ENCODE measurements at regions not wholly inside any gene's neighbourhood (a gene's known extent, or its start where the extent isn't known, plus 50 kb on each side); places are given as distances from the start of the nearest gene placed in this dataset.

GRCh38 chr4:108327642-108328382 lies 159.1 kb upstream of the LEF1 start:
- DNase-seq: no peak

GRCh38 chr4:108325561-108325960 lies 156.8 kb upstream of the LEF1 start:
- DNase-seq: no peak

GRCh38 chr4:108324450-108324849 lies 155.7 kb upstream of the LEF1 start:
- DNase-seq: no peak

- no peak for DNase-seq
Measured at GRCh38 chr4:108322497-108322896, 153.8 kb upstream of the LEF1 start.

- DNase-seq: no peak
Measured at GRCh38 chr4:108320061-108320460, 151.3 kb upstream of the LEF1 start.

- DNase-seq: no peak
Measured at GRCh38 chr4:108317377-108317776, 148.6 kb upstream of the LEF1 start.

GRCh38 chr4:108315694-108316093 lies 147.0 kb upstream of the LEF1 start:
- DNase-seq: no peak

GRCh38 chr4:108314900-108315589 lies 146.3 kb upstream of the LEF1 start:
- no peak for DNase-seq

- DNase-seq: no peak
Measured at GRCh38 chr4:108313546-108314339, 145.0 kb upstream of the LEF1 start.

GRCh38 chr4:108311313-108311712 lies 142.6 kb upstream of the LEF1 start:
- DNase-seq: no peak

GRCh38 chr4:108303488-108304177 lies 134.9 kb upstream of the LEF1 start:
- DNase-seq: no peak

- no peak for DNase-seq
Measured at GRCh38 chr4:108301545-108302251, 133.0 kb upstream of the LEF1 start.

- DNase-seq: no peak
Measured at GRCh38 chr4:108297605-108298004, 128.9 kb upstream of the LEF1 start.

- DNase-seq: no peak
Measured at GRCh38 chr4:108292229-108292628, 123.5 kb upstream of the LEF1 start.

- DNase-seq: no peak
Measured at GRCh38 chr4:108291137-108291536, 122.4 kb upstream of the LEF1 start.

- DNase-seq: no peak
Measured at GRCh38 chr4:108287834-108288413, 119.2 kb upstream of the LEF1 start.

- DNase-seq: no peak
Measured at GRCh38 chr4:108280072-108280471, 111.3 kb upstream of the LEF1 start.

- DNase-seq: no peak
Measured at GRCh38 chr4:108276690-108277089, 108.0 kb upstream of the LEF1 start.

GRCh38 chr4:108272986-108273385 lies 104.3 kb upstream of the LEF1 start:
- DNase-seq: no peak

- DNase-seq: no peak
Measured at GRCh38 chr4:108272561-108272960, 103.8 kb upstream of the LEF1 start.

- DNase-seq: no peak
Measured at GRCh38 chr4:108272046-108272445, 103.3 kb upstream of the LEF1 start.

All from stimulated activated CD4-positive, alpha-beta T cell treated with anti-CD3 and anti-CD28 coated beads, Interleukin-4, amount 100 ng/mL, for 1 hour (primary cell).